CD4-positive, alpha-beta T cell (primary cell): ENCODE measurements at regions not wholly inside any gene's neighbourhood (a gene's known extent, or its start where the extent isn't known, plus 50 kb on each side); places are given as distances from the start of the nearest gene placed in this dataset.

Experiments used
- ATAC-seq: fragments of 200-7000 bp; cut with Tn5 transposase; one replicate; pipeline ENCODE4 v1.10.0; 2022; ENCODE audit warnings: mild to moderate bottlenecking; ENCODE audit not compliant: poor library complexity
- CTCF ChIA-PET: fragments of 350-600 bp; sonication (Branson Sonifier 250); formaldehyde crosslinking; loops from one replicate; lab custom pipeline; 2021; ENCODE audit warnings: antibody characterized with exemption, inconsistent platforms; lab: Charles Lee
- POLR2A ChIA-PET: fragments of 350-600 bp; sonication (Branson Sonifier 250); formaldehyde crosslinking; loops from one replicate; lab custom pipeline; 2021; ENCODE audit warnings: antibody characterized with exemption, inconsistent platforms; lab: Charles Lee
- DNase-seq, 14 experiments: peaks; one replicate each; pipeline ENCODE4 v3.0.0-alpha.2; 2013 to 2020; ENCODE audit warnings: mixed read lengths in 2 of 14
- H3K27ac ChIP-seq, 2 donors: one replicate each; pipeline versions ENCODE4 v1.5.1 to v1.7.0; 2013; ENCODE audit warnings: low read length in 2 of 2, low read depth in 1 of 2, mild to moderate bottlenecking in 1 of 2
- H3K27me3 ChIP-seq, 2 experiments: 1 replicate in 1 of 2; 2 replicates in 1 of 2; pipeline versions ENCODE4 v1.6.1 to v1.7.0; 2013; ENCODE audit warnings: low read length in 2 of 2, control low read depth in 1 of 2, mild to moderate bottlenecking in 1 of 2, moderate library complexity in 1 of 2; ENCODE audit not compliant: insufficient read depth in 2 of 2, control insufficient read depth in 1 of 2
- H3K36me3 ChIP-seq: one replicate; pipeline ENCODE4 v1.6.1; 2013; ENCODE audit warnings: low read length, control low read depth; ENCODE audit not compliant: insufficient read depth
- H3K4me1 ChIP-seq: one replicate; pipeline ENCODE4 v1.6.1; 2013; ENCODE audit warnings: low read length, control low read depth; ENCODE audit not compliant: insufficient read depth
- H3K4me3 ChIP-seq: one replicate; pipeline ENCODE4 v1.5.1; 2013; ENCODE audit warnings: mild to moderate bottlenecking, low read length, moderate library complexity
- H3K9me3 ChIP-seq, 2 experiments: 1 replicate in 1 of 2; 2 replicates in 1 of 2; pipeline versions ENCODE4 v1.6.1 to v1.7.0; 2013; ENCODE audit warnings: low read length in 2 of 2, mild to moderate bottlenecking in 2 of 2, control low read depth in 1 of 2, moderate library complexity in 1 of 2; ENCODE audit not compliant: control insufficient read depth in 1 of 2, insufficient read depth in 1 of 2
- H3K27ac Mint-ChIP-seq: one replicate; pipeline ENCODE4 v1.8.0; 2020; ENCODE audit warnings: mixed read lengths
- H3K27me3 Mint-ChIP-seq: one replicate; pipeline ENCODE4 v1.8.0; 2021; ENCODE audit warnings: mixed read lengths
- H3K36me3 Mint-ChIP-seq: one replicate; pipeline ENCODE4 v1.8.0; 2021; ENCODE audit warnings: low read depth, mixed read lengths
- H3K4me1 Mint-ChIP-seq: one replicate; pipeline ENCODE4 v1.8.0; 2021; ENCODE audit warnings: low read depth, mixed read lengths
- H3K4me3 Mint-ChIP-seq: one replicate; pipeline ENCODE4 v1.8.0; 2020; ENCODE audit warnings: mild to moderate bottlenecking, mixed read lengths
- H3K9me3 Mint-ChIP-seq: one replicate; pipeline ENCODE4 v1.8.0; 2020; ENCODE audit warnings: mixed read lengths
- intact Hi-C, 2 experiments: fragments of 100-400 bp; cut with DNase I in 1 of 2; cut with micrococcal nuclease in 1 of 2; formaldehyde crosslinking; loops; one replicate each; pipeline versions ENCODE4 v1.15.1 to v1.9.0; 2023 to 2025; cut with DNase I, micrococcal nuclease
- TF ChIP-seq, protein P1 (sequence below): fragments of 200-600 bp; IDR thresholded peaks from one replicate; pipeline ENCODE4 v1.8.0; 2022; ENCODE audit warnings: antibody characterized with exemption, mild to moderate bottlenecking

DNA sequence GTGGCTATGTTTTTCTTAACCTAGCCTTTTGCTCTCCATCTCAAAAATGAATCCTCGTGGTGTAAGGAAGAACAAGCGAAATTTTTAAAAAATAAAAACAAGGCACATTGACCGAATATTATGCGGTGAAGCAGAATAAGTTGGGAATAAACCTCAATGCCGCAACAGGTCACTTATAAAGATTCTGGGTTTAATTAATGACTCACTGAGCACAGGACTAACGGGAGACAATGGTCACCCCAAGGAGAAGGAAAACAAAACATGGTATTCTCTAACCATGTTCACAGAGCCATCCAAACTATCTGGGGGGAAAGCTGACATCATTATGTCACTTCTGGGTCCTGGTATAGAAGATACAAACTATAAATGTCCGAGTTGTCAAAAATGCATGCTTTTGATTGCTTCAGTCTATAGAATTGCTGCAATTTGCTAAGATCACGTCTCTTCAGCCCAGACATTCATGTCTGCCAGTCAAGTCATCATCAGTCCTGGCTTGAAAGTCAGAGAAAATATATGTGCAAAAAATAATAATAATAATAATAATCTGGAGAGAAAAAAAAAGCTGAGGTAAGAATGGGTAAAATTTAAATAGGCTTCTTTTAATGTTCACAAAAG lies 280.6 kb downstream of the NR2F1-AS1 start:
- POLR2A ChIA-PET, result no interaction called here
- H3K4me3 ChIP-seq, result no peak overlapping the region
- Mint-ChIP-seq H3K9me3 (peaks cover 3% of the 10 kb centered on the region), H3K27me3 (no peaks in the 10 kb centered on the region), H3K27ac (no peak overlapping the region), H3K36me3 (no peaks in the 10 kb centered on the region), H3K4me1 (no peaks in the 10 kb centered on the region), H3K4me3 (no peak overlapping the region)
- no peaks in the 10 kb centered on the region for H3K9me3 ChIP-seq
- no peaks in the 10 kb centered on the region for H3K27me3 ChIP-seq
- no peak for ATAC-seq
- intact Hi-C loops, result no loop called here
- TF ChIP-seq, protein P1, sequence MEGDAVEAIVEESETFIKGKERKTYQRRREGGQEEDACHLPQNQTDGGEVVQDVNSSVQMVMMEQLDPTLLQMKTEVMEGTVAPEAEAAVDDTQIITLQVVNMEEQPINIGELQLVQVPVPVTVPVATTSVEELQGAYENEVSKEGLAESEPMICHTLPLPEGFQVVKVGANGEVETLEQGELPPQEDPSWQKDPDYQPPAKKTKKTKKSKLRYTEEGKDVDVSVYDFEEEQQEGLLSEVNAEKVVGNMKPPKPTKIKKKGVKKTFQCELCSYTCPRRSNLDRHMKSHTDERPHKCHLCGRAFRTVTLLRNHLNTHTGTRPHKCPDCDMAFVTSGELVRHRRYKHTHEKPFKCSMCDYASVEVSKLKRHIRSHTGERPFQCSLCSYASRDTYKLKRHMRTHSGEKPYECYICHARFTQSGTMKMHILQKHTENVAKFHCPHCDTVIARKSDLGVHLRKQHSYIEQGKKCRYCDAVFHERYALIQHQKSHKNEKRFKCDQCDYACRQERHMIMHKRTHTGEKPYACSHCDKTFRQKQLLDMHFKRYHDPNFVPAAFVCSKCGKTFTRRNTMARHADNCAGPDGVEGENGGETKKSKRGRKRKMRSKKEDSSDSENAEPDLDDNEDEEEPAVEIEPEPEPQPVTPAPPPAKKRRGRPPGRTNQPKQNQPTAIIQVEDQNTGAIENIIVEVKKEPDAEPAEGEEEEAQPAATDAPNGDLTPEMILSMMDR, result no peak
- no peak overlapping the region for H3K27ac ChIP-seq
- H3K4me1 ChIP-seq, result no peaks in the 10 kb centered on the region
- no peaks in the 10 kb centered on the region for H3K36me3 ChIP-seq
- no peak for DNase-seq
- CTCF ChIA-PET, result no interaction called here

DNA sequence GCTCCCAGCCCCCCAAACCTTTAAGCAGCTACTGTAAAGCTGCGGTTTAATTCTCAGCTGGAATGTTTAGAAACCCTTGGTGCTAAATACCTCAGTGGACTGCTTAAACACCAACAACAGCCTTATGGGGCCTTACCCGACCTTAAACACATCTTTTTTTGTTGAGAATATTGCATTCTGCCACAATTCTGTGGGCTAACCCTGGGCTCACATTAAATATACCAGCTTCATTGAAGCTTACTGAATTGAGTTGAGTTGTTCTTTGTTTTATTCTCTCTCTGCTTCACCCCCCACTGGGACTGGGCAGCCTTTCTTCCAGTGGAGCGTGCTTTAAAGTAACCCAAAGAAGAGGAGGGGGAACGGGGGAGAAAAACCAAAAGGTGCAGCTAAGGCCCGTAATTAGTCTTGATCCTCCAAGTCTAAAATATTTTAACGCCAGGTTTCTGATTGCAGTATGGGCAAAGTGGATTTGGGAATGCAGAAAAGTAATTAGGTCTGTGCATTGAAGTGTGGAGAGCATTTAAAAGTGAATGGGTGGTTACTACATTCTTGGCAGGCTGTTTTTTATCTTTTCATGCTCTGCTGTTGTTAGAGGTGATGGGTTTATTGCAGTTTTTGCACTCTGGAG lies 281.2 kb downstream of the NR2F1-AS1 start:
- H3K9me3 ChIP-seq, result no peaks in the 10 kb centered on the region
- POLR2A ChIA-PET, result interaction anchor here (0.9 kb wide), 1 partner anchor 54 kb away, joined by 3 read pairs; no protein-coding TSS in a partner anchor
- TF ChIP-seq, protein P1, result no peak
- DNase-seq, result no peak
- Mint-ChIP-seq H3K27ac (no peak overlapping the region), H3K9me3 (peaks cover 3% of the 10 kb centered on the region), H3K4me3 (no peak overlapping the region), H3K36me3 (no peaks in the 10 kb centered on the region), H3K4me1 (no peaks in the 10 kb centered on the region), H3K27me3 (no peaks in the 10 kb centered on the region)
- intact Hi-C loops, result no loop called here
- no peak overlapping the region for H3K4me3 ChIP-seq
- no peaks in the 10 kb centered on the region for H3K36me3 ChIP-seq
- ATAC-seq, result no peak
- CTCF ChIA-PET, result no interaction called here
- no peaks in the 10 kb centered on the region for H3K4me1 ChIP-seq
- no peak overlapping the region for H3K27ac ChIP-seq
- no peaks in the 10 kb centered on the region for H3K27me3 ChIP-seq

DNA sequence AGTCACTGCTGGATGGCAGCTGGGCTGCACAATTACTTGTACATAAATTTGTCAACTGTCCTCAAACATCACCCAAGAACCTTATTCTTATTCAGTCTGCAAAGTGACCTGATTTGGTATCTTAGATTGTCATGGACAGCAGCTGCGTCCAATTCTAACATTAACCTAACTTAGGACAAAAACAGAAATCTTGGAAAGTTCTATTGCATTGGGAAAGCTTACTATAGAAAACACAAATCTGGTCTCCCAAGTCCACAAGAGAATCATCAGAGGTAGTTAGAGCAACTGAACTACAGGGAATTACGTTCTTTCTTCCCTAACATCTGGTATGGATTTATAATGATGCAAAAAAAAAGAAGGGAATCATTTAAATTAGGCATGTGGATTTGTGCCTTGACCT lies 283.9 kb downstream of the NR2F1-AS1 start:
- H3K4me1 ChIP-seq, result no peaks in the 10 kb centered on the region
- H3K27ac ChIP-seq, result no peak overlapping the region
- DNase-seq (no peak), ATAC-seq (no peak)
- intact Hi-C loops, result no loop called here
- ChIA-PET POLR2A (no interaction called here), CTCF (no interaction called here)
- H3K4me1 Mint-ChIP-seq, result no peaks in the 10 kb centered on the region
- TF ChIP-seq, protein P1, result no peak
- no peaks in the 10 kb centered on the region for H3K27me3 Mint-ChIP-seq
- no peak overlapping the region for H3K27ac Mint-ChIP-seq
- H3K36me3 Mint-ChIP-seq, result no peaks in the 10 kb centered on the region
- H3K4me3 Mint-ChIP-seq, result no peak overlapping the region
- H3K9me3 ChIP-seq, result no peaks in the 10 kb centered on the region
- no peaks in the 10 kb centered on the region for H3K36me3 ChIP-seq
- peaks cover 3% of the 10 kb centered on the region for H3K9me3 Mint-ChIP-seq
- H3K4me3 ChIP-seq, result no peak overlapping the region
- no peaks in the 10 kb centered on the region for H3K27me3 ChIP-seq
